AG09309 (cell line): ENCODE measurements at regions not wholly inside any gene's neighbourhood (a gene's known extent, or its start where the extent isn't known, plus 50 kb on each side); places are given as distances from the start of the nearest gene placed in this dataset.
A peak's percentile ranks its signal among the peaks of the same experiment; 100 is the strongest.

Experiments
- DNase-seq: peaks from one replicate; pipeline ENCODE4 v3.0.0-alpha.2; 2010; ENCODE audit warnings: low read depth
- H3K4me3 ChIP-seq: 2 replicates; pipeline ENCODE4 v1.5.1; 2011; ENCODE audit warnings: mild to moderate bottlenecking, low read depth, low read length, moderate library complexity; ENCODE audit not compliant: control insufficient read depth
- CTCF ChIP-seq: IDR thresholded peaks from 2 replicates; pipeline ENCODE4 v1.5.1; 2011; ENCODE audit warnings: mild to moderate bottlenecking, low read depth, low read length, inconsistent platforms; ENCODE audit not compliant: insufficient read depth, control insufficient read depth; ENCODE audit errors: missing control alignments

- TF ChIP-seq CTCF: no peak
- H3K4me3 ChIP-seq: no peak overlapping the region
- no peak for DNase-seq
Measured at GRCh38 chr2:58876126-58876525, 635.0 kb upstream of the FANCL start.

- no peak overlapping the region for H3K4me3 ChIP-seq
- DNase-seq: no peak
- no peak for TF ChIP-seq CTCF
Measured at GRCh38 chr2:58875436-58875835, 634.3 kb upstream of the FANCL start.

GRCh38 chr2:58871469-58872142 is 630.5 kb upstream of the FANCL start:
- DNase-seq: no peak
- H3K4me3 ChIP-seq: no peak overlapping the region
- TF ChIP-seq CTCF: peak; percentile 4

GRCh38 chr2:58870704-58871103 is 629.6 kb upstream of the FANCL start:
- DNase-seq: no peak
- TF ChIP-seq CTCF: no peak
- H3K4me3 ChIP-seq: no peak overlapping the region

- DNase-seq: no peak
- H3K4me3 ChIP-seq: no peak overlapping the region
- TF ChIP-seq CTCF: no peak
Measured at GRCh38 chr2:58866946-58867345, 625.8 kb upstream of the FANCL start.

- H3K4me3 ChIP-seq: no peak overlapping the region
- TF ChIP-seq CTCF: no peak
- DNase-seq: no peak
Measured at GRCh38 chr2:58866527-58866926, 625.4 kb upstream of the FANCL start.

- DNase-seq: no peak
- TF ChIP-seq CTCF: no peak
- no peak overlapping the region for H3K4me3 ChIP-seq
Measured at GRCh38 chr2:58866040-58866439, 624.9 kb upstream of the FANCL start.
